ENCODE measurements at regions not wholly inside any gene's neighbourhood (a gene's known extent, or its start where the extent isn't known, plus 50 kb on each side); places are given as distances from the start of the nearest gene placed in this dataset.

DNA sequence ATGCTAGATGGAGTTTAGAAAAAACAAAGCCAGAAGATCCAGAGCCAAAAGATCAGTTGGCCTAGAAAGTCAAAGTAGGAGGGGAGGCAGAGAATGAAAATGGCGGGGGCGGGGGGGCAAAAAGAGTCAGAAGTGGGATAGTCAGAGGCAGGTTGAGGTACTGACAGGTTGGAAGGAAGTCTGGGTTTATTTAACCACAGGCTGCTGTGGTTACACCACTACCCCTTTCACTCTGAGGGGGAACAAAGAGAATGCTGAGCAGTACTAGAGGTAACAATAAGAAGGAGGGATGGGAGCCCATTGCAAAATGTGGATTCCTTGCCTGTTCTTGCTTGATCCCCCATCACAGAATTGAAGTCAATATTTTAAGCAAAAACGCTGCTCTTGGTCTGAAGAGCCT, 111.8 kb downstream of the CAVIN4 start:
- DNase-seq = peak in 1 of 5 donors; percentile 4
- CTCF ChIA-PET = no interaction called here

DNA sequence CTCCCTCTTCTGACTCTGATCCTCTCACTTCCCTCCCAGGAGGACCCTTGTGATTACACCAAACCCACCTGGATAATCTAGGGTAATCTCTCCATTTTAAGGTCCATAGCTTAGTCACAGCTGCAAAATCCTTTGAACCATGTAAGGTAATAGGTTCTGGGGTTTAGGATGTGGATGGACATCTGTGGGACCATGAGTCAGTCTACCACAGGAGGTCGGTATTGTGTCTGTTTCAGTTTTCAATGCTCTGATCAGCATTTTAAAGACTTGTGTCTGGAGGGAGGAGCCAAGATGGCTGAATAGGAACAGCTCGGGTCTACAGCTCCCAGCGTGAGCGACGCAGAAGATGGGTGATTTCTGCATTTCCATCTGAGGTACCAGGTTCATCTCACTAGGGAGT, 112.6 kb downstream of the CAVIN4 start:
- peaks cover 0 to 12% (median 2%) of the 10 kb centered on the region in 5 donors for H3K9me3 Mint-ChIP-seq
- ChIA-PET CTCF (no interaction called here), POLR2A (no interaction called here)
- H3K4me1 Mint-ChIP-seq = no peaks in the 10 kb centered on the region
- Histone ChIP-seq H3K4me1 (ENCODE audit: insufficient read depth, low read length) (no peaks in the 10 kb centered on the region), H3K36me3 (ENCODE audit: insufficient read depth, low read length) (no peaks in the 10 kb centered on the region), H3K9me3 (ENCODE audit: low read length) (no peaks in the 10 kb centered on the region), H3K27ac (ENCODE audit: low read depth, low read length) (no peak overlapping the region), H3K4me3 (ENCODE audit: low read length) (no peak overlapping the region), H3K27me3 (ENCODE audit: insufficient read depth, low read length, poor library complexity, severe bottlenecking) (no peaks in the 10 kb centered on the region)
- H3K4me3 Mint-ChIP-seq = no peak overlapping the region
- no peaks in the 10 kb centered on the region for H3K36me3 Mint-ChIP-seq
- H3K27me3 Mint-ChIP-seq = peaks cover 9 to 24% of the 10 kb centered on the region in 2 donors
- no peak for DNase-seq
- no peak overlapping the region for H3K27ac Mint-ChIP-seq

More for the DNA sequence above, 111.8 kb downstream of the CAVIN4 start:
- H3K4me1 Mint-ChIP-seq = no peaks in the 10 kb centered on the region
- no peaks in the 10 kb centered on the region for H3K36me3 ChIP-seq (ENCODE audit: insufficient read depth, low read length)
- no peak overlapping the region for H3K27ac ChIP-seq (ENCODE audit: low read depth, low read length)
- no peak overlapping the region for H3K4me3 Mint-ChIP-seq
- H3K4me3 ChIP-seq (ENCODE audit: low read length) = no peak overlapping the region
- H3K9me3 Mint-ChIP-seq = peaks cover 0 to 12% (median 2%) of the 10 kb centered on the region in 5 donors
- H3K9me3 ChIP-seq (ENCODE audit: low read length) = no peaks in the 10 kb centered on the region
- H3K27me3 Mint-ChIP-seq = peaks cover 9 to 24% of the 10 kb centered on the region in 2 donors
- no peaks in the 10 kb centered on the region for H3K27me3 ChIP-seq (ENCODE audit: insufficient read depth, low read length, poor library complexity, severe bottlenecking)
- H3K4me1 ChIP-seq (ENCODE audit: insufficient read depth, low read length) = no peaks in the 10 kb centered on the region
- no peaks in the 10 kb centered on the region for H3K36me3 Mint-ChIP-seq
- POLR2A ChIA-PET = no interaction called here
- H3K27ac Mint-ChIP-seq = no peak overlapping the region

DNA sequence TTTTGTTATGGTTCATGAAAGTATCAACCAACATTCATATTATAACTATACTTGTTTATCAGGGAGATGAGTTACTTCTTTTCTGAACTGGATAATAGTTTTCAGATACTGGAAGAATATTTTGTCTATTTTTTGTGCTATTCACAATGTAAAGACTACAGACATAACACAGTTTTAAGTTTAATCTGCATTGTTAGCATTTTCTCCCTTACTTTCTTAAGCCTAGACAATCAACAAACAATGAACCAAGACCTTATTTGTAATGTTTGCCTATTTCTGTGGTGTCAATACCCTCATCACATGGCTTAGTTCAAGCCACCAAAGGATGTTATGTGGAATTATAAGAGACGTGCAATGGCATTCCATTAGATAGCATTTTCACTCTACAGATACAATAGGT, 119.5 kb downstream of the CAVIN4 start:
- no peak for DNase-seq
- CTCF ChIA-PET = no interaction called here
- no peaks in the 10 kb centered on the region for H3K36me3 Mint-ChIP-seq

DNA sequence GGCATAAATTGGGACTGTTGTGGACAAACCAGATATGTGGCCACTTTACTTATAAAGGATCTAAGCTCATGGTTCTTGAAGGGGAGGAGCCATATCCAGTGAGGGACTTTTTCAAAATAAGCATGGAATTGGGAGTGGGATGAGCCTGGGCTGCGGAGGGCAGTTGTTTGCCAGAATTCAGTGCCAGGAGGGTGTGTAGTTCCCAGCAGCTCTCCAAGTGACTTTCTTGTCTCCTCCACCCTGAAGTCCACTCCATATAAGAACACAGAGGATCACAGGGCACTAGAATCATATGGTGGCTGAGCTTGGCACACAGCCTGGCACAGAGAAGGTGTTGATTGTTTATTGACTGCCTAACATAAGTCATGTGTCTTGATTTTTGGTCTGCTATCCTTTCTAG, 121.1 kb downstream of the CAVIN4 start:
- no peak for DNase-seq
- H3K4me3 Mint-ChIP-seq = no peak overlapping the region
- Histone ChIP-seq H3K27me3 (ENCODE audit: insufficient read depth, low read length, poor library complexity, severe bottlenecking) (no peaks in the 10 kb centered on the region), H3K4me3 (ENCODE audit: low read length) (no peak overlapping the region), H3K9me3 (ENCODE audit: low read length) (no peaks in the 10 kb centered on the region), H3K4me1 (ENCODE audit: insufficient read depth, low read length) (no peaks in the 10 kb centered on the region), H3K36me3 (ENCODE audit: insufficient read depth, low read length) (no peaks in the 10 kb centered on the region), H3K27ac (ENCODE audit: low read depth, low read length) (no peak overlapping the region)
- peaks cover 0 to under 1% (median 0%) of the 10 kb centered on the region in 5 donors for H3K9me3 Mint-ChIP-seq
- H3K27ac Mint-ChIP-seq = no peak overlapping the region
- peaks cover 1 to 4% of the 10 kb centered on the region in 2 donors for H3K27me3 Mint-ChIP-seq
- CTCF ChIA-PET = no interaction called here
- POLR2A ChIA-PET = no interaction called here
- no peaks in the 10 kb centered on the region for H3K36me3 Mint-ChIP-seq
- no peaks in the 10 kb centered on the region for H3K4me1 Mint-ChIP-seq

More for the DNA sequence above, 119.5 kb downstream of the CAVIN4 start:
- Histone ChIP-seq H3K4me3 (ENCODE audit: low read length) (no peak overlapping the region), H3K4me1 (ENCODE audit: insufficient read depth, low read length) (no peaks in the 10 kb centered on the region), H3K36me3 (ENCODE audit: insufficient read depth, low read length) (no peaks in the 10 kb centered on the region), H3K27ac (ENCODE audit: low read depth, low read length) (no peak overlapping the region), H3K9me3 (ENCODE audit: low read length) (no peaks in the 10 kb centered on the region), H3K27me3 (ENCODE audit: insufficient read depth, low read length, poor library complexity, severe bottlenecking) (no peaks in the 10 kb centered on the region)
- H3K4me1 Mint-ChIP-seq = no peaks in the 10 kb centered on the region
- H3K4me3 Mint-ChIP-seq = no peak overlapping the region
- no peak overlapping the region for H3K27ac Mint-ChIP-seq
- POLR2A ChIA-PET = no interaction called here
- H3K27me3 Mint-ChIP-seq = peaks cover 1 to 4% of the 10 kb centered on the region in 2 donors
- H3K9me3 Mint-ChIP-seq = peaks cover 0 to 3% (median 0%) of the 10 kb centered on the region in 5 donors

DNA sequence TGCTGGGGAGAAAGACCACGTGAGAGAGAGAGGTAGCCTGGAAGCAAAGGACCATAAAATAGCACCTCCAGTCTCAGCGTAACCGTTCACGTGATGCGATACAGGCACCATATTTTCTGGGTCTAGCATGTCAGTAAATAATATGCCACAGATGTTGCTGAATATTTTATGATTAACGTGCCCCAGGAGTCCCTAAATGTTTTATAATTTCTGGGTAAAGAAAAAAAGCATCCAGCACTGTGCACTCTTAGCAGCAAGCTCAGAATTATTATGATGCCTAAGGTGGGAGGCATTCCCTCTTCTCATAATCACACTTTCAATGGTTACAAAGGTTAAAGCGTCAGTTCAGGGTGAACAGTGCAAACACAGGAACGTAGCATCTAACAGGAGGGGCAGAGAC, 121.8 kb downstream of the CAVIN4 start:
- H3K4me3 ChIP-seq (ENCODE audit: low read length) = no peak overlapping the region
- no peaks in the 10 kb centered on the region for H3K36me3 Mint-ChIP-seq
- no peaks in the 10 kb centered on the region for H3K4me1 Mint-ChIP-seq
- no peaks in the 10 kb centered on the region for H3K9me3 ChIP-seq (ENCODE audit: low read length)
- H3K4me1 ChIP-seq (ENCODE audit: insufficient read depth, low read length) = no peaks in the 10 kb centered on the region
- H3K36me3 ChIP-seq (ENCODE audit: insufficient read depth, low read length) = no peaks in the 10 kb centered on the region
- DNase-seq = no peak
- H3K9me3 Mint-ChIP-seq = no peaks in the 10 kb centered on the region
- H3K27ac ChIP-seq (ENCODE audit: low read depth, low read length) = no peak overlapping the region
- ChIA-PET CTCF (no interaction called here), POLR2A (no interaction called here)
- no peak overlapping the region for H3K4me3 Mint-ChIP-seq
- H3K27me3 ChIP-seq (ENCODE audit: insufficient read depth, low read length, poor library complexity, severe bottlenecking) = no peaks in the 10 kb centered on the region
- H3K27ac Mint-ChIP-seq = no peak overlapping the region
- H3K27me3 Mint-ChIP-seq = peaks cover 1 to 4% of the 10 kb centered on the region in 2 donors

DNA sequence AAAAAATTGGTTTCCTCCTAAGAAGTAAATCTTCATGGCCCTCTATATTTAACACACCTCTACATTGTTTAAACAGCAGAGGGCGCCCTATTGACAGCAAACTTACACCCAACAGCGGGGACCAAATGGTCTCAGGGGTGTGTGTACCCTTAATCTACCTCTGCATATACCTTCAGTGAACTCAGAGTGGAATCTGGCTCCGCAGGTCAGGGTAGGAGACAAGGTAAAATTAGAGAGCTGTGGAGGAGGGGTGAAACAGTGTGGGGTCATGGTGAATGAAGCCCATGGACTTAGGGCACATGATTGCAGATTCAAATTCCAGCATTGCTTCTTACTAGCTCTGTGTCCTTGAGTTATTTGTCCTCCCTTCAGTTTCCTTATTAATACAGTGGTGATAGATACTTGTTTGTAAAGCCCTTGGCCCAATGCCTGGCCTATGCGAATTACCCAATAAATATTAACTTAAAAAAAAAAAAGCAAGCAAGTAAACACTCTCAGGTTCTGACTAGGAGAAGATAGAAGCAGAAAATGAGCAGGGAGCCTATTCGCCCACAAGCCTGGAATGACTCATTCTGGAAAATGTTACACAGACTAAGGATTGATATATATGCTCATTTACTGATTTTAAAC, 122.9 kb downstream of the CAVIN4 start:
- ChIA-PET POLR2A (no interaction called here), CTCF (no interaction called here)
- Mint-ChIP-seq H3K27me3 (peaks cover 1 to 4% of the 10 kb centered on the region in 2 donors), H3K27ac (no peak overlapping the region), H3K4me3 (no peak overlapping the region), H3K4me1 (no peaks in the 10 kb centered on the region), H3K36me3 (no peaks in the 10 kb centered on the region), H3K9me3 (peaks cover 0 to under 1% (median 0%) of the 10 kb centered on the region in 5 donors)
- no peak overlapping the region for H3K27ac ChIP-seq (ENCODE audit: low read depth, low read length)
- H3K36me3 ChIP-seq (ENCODE audit: insufficient read depth, low read length) = no peaks in the 10 kb centered on the region
- H3K9me3 ChIP-seq (ENCODE audit: low read length) = no peaks in the 10 kb centered on the region
- no peaks in the 10 kb centered on the region for H3K27me3 ChIP-seq (ENCODE audit: insufficient read depth, low read length, poor library complexity, severe bottlenecking)
- no peak for DNase-seq
- no peaks in the 10 kb centered on the region for H3K4me1 ChIP-seq (ENCODE audit: insufficient read depth, low read length)
- H3K4me3 ChIP-seq (ENCODE audit: low read length) = no peak overlapping the region

DNA sequence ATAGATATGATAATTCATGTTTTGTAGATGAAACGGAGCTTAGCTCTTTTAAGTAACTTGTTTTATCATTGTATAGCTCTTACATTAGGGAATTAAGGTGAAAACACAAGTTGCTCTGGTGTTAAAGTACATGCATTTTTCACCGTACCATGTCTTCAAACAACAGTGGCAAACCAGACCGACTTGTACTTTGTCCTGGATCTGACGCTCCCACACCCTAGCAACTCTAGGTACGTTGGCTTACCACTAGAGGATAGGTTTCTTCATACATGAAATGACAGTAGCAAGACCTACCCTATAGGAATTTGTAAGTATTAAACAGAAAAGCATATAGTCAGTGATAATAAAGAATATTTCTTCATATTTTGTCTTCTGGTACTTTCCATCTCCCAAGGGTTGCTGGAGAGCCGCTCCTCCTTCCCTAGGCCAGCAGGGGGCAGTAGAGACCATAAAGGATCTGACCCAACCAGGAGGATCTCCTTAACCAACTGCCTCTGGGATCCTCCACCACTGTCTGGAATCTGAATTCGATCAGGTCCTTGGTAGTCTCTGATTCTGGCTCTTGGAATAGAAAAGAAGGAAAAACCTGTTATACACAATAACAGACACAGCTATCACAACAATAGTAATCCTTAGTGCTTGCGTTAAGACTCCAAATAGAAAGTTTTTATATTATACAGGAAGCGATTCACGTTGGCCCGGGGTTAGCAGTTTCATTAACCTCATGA, 136.7 kb downstream of the CAVIN4 start:
- no peak overlapping the region for H3K4me3 Mint-ChIP-seq
- no peaks in the 10 kb centered on the region for H3K27me3 ChIP-seq (ENCODE audit: insufficient read depth, low read length, poor library complexity, severe bottlenecking)
- no peaks in the 10 kb centered on the region for H3K4me1 Mint-ChIP-seq
- peaks cover 4 to 10% (median 8%) of the 10 kb centered on the region in 5 donors for H3K9me3 Mint-ChIP-seq
- ChIA-PET POLR2A (no interaction called here), CTCF (no interaction called here)
- no peaks in the 10 kb centered on the region for H3K4me1 ChIP-seq (ENCODE audit: insufficient read depth, low read length)
- H3K9me3 ChIP-seq (ENCODE audit: low read length) = no peaks in the 10 kb centered on the region
- no peak overlapping the region for H3K27ac Mint-ChIP-seq
- no peak overlapping the region for H3K27ac ChIP-seq (ENCODE audit: low read depth, low read length)
- DNase-seq = peak in 1 of 5 donors; percentile 16
- H3K27me3 Mint-ChIP-seq = peaks cover 10 to 11% of the 10 kb centered on the region in 2 donors
- H3K36me3 Mint-ChIP-seq = no peaks in the 10 kb centered on the region
- no peak overlapping the region for H3K4me3 ChIP-seq (ENCODE audit: low read length)
- no peaks in the 10 kb centered on the region for H3K36me3 ChIP-seq (ENCODE audit: insufficient read depth, low read length)

DNA sequence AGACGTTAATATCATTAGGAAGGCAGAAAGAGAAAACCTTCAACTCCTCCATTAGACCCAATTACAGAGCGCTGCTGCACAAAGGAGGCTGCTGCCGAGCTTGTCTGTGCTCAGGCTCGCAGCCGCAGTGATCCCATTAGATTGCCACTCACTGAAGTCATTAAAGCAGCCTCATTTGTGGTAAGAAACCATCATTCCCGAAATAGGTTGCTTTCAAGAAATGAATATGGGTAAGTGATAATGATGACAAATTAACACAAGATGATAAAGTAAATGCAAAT, 137.2 kb downstream of the CAVIN4 start:
- Histone ChIP-seq H3K4me1 (ENCODE audit: insufficient read depth, low read length) (no peaks in the 10 kb centered on the region), H3K9me3 (ENCODE audit: low read length) (no peaks in the 10 kb centered on the region), H3K4me3 (ENCODE audit: low read length) (no peak overlapping the region), H3K27ac (ENCODE audit: low read depth, low read length) (no peak overlapping the region), H3K36me3 (ENCODE audit: insufficient read depth, low read length) (no peaks in the 10 kb centered on the region), H3K27me3 (ENCODE audit: insufficient read depth, low read length, poor library complexity, severe bottlenecking) (no peaks in the 10 kb centered on the region)
- ChIA-PET CTCF (no interaction called here), POLR2A (no interaction called here)
- peaks cover 10 to 11% of the 10 kb centered on the region in 2 donors for H3K27me3 Mint-ChIP-seq
- no peak overlapping the region for H3K4me3 Mint-ChIP-seq
- no peak for DNase-seq
- H3K27ac Mint-ChIP-seq = no peak overlapping the region
- H3K9me3 Mint-ChIP-seq = peaks cover 4 to 10% (median 8%) of the 10 kb centered on the region in 5 donors
- no peaks in the 10 kb centered on the region for H3K4me1 Mint-ChIP-seq
- no peaks in the 10 kb centered on the region for H3K36me3 Mint-ChIP-seq
